Retinal pigment epithelial cell (primary cell): ENCODE measurements at regions not wholly inside any gene's neighbourhood (a gene's known extent, or its start where the extent isn't known, plus 50 kb on each side); places are given as distances from the start of the nearest gene placed in this dataset.

ENCODE experiments used
- DNase-seq: peaks from one replicate; pipeline ENCODE4 v3.0.0-alpha.2; 2010; ENCODE audit warnings: low read depth
- H3K4me3 ChIP-seq: 2 replicates; pipeline ENCODE4 v1.5.1; 2011; ENCODE audit warnings: mild to moderate bottlenecking, low read length, control low read depth, moderate library complexity
- CTCF ChIP-seq: conservative IDR thresholded peaks from 2 replicates; pipeline ENCODE4 v1.5.1; 2011; ENCODE audit warnings: low read depth, low read length, control low read depth, inconsistent platforms

DNA sequence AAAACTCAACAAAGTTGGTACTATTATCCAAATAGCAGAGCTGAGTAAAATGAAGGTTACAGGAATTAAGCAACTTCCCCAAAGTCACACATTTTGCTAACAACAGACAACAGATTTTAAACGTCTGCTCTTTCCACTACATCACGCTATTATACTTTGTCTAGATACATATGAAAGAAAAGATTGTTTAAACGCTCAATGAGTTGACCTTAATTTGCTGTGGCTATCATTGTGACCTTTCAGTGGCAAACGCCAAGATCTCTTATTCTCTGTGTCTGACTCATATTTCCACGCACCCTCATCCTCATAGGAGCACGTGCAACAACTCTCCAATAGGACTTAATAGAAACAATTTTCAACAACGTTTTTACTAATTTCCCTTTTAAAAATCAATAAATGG, 540.1 kb downstream of the MAFB start:
- DNase-seq = no peak
- no peak for TF ChIP-seq CTCF
- H3K4me3 ChIP-seq = no peak overlapping the region

DNA sequence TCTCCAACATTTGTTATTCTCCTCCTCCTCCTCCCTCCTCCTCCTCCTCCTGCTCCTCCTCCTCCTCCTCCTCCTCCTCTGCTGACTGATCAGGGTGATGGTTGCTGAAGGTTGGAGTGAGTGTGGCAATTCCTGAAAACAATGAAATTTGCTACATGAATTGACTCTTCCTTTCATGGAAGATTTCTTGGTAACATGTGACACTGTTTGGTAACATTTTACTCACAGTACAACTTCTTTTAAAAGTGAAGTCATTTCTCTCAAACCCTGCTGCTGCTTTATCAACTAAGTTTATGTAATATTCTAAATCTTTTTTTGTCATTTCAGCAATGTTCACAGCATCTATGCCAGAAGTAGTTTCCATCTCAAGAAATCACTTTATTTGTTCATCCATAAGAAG, 543.0 kb downstream of the MAFB start:
- no peak for DNase-seq
- TF ChIP-seq CTCF = no peak
- no peak overlapping the region for H3K4me3 ChIP-seq

GRCh38 chr20:40144581-40144980, 544.5 kb downstream of the MAFB start:
- no peak for TF ChIP-seq CTCF
- DNase-seq = no peak
- no peak overlapping the region for H3K4me3 ChIP-seq

DNA sequence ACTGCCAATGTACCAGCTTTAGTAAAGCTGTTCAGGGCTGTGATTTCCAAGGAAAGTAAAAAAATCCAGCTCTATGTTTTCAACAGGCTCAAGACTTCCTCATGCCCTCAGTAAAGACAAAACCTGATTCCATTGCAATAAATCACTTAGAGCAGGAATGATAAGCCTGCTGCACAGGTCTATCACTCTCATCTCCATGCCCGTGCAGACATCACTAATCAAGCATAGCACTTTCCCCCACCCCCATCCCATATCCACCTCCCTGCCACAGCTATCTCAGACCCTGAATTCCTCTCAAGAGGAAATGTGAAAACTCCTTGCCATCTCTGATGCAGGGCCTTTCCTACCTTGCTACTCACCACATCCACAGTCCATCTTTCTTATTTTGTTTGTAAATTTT, 554.9 kb downstream of the MAFB start:
- no peak overlapping the region for H3K4me3 ChIP-seq
- no peak for TF ChIP-seq CTCF
- no peak for DNase-seq

DNA sequence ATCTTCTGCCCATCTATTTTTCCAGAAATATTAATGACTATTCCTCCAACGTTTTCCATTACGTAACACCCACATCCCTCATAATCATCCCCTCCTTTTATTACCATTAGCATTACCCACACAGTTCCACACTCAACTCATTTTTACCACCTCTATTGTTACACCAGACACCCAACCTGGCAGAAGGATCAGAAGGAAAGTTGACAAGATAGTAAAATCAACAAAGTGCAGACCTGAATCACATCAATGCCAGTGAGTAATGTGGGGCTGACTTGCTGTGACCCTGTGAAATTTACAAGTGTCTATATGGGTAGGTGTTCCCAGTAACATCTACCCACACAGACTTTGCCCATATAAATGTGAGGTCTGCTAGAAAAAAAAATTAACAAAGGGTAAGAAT, 568.2 kb downstream of the MAFB start:
- TF ChIP-seq CTCF = no peak
- H3K4me3 ChIP-seq = no peak overlapping the region

DNA sequence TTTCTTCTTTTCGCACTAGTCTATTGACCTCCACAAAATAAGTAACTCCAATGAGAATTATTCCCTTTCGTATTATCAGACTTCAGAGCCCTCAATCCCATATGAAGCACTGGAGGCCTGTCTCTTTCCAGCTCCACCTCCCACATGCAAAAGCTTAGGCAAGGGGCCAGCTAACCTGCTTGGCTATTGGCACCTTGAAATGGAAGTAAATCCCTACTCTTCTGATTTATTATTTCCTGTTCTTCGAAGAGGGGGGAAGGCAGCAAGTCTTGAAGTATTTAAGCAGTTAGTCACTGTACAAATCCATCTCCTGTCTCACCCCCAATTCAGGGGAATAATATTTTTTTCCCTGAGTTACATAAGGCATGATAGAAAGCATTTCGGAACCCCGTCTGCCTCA, 577.8 kb downstream of the MAFB start:
- TF ChIP-seq CTCF = no peak
- DNase-seq = no peak
- no peak overlapping the region for H3K4me3 ChIP-seq

More for the DNA sequence above, 568.2 kb downstream of the MAFB start:
- no peak for DNase-seq

- TF ChIP-seq CTCF = no peak
- no peak overlapping the region for H3K4me3 ChIP-seq
- no peak for DNase-seq
Observed at GRCh38 chr20:40110311-40110831, 578.7 kb downstream of the MAFB start.
